HG02623 (cell line): ENCODE measurements at regions not wholly inside any gene's neighbourhood (a gene's known extent, or its start where the extent isn't known, plus 50 kb on each side); places are given as distances from the start of the nearest gene placed in this dataset.

Experiments used
- ATAC-seq: cut with Tn5 transposase; IDR thresholded peaks from one replicate; pipeline ENCODE4 v1.9.1; 2021; ENCODE audit warnings: moderate library complexity; ENCODE audit not compliant: unreplicated experiment

DNA sequence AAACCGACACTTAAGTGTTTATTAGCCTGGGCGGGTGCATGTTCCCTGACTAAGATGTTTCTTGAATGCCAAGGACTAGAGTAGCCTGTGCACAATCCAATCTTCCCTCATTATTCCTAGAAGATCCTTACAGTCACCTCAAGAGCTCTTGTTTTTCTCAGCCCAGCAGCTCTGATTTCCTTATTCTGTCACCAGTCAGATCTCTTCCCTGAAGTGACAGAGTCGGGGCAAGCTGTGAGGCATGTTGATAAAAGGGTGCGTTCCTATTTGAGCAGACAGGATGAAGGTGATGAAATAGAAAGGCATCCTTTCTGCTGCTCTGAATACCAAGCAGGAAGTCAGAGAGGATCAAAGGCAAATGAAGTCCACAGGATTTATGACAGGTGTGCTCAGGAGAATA, 125.6 kb upstream of the MCTP2 start:
- no peak for ATAC-seq

DNA sequence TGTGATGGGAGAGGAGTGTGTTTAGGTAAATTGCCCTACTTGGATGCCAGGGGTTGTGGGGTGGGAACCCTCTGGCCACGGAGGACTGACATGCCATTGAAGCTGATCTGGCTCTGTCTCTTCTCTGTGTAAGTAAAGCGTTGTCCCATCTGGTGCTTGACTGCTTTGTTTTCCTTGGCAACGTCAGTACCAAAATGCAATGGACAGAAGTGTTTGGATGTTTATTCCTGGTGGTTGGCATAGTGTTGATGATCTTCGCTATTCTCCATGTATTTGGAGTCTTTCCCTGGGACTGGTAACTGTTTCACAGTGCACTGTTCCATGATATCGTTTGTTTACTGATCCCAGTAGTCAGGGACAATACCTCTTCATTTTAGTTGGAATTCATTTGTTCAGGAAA, 130.5 kb upstream of the MCTP2 start:
- no peak for ATAC-seq

- ATAC-seq = no peak
Measured at GRCh38 chr15:94099574-94099960, 131.8 kb upstream of the MCTP2 start.

DNA sequence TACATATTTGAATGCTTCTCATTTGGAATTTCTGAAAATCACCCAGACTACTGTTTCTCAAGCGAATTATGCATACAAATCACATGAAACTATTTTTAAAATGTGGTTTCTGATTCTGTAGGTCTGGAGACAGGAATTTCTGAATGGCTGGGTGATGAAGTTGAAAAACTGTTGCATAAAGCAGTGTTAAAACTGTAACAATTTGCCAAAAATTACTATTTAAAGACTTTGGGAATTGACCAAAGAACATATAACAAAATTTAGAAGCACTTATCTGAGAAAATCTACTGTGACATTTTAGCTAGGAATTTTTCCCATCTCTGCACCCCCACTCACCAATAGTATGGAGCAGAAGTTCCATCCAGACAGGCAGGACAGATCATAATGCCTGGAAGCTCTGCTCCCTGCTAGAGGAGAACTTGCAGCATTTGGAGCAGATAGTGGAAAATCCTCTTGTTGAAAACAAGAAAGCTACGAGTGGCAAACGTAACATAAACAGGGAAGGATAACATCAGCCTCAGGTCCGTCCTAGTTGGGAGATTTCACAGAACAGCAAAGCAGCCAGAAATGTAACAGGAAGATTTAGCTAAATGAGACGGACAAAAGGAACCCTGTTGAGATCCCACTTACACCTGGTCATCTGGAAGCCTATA, 132.3 kb upstream of the MCTP2 start:
- no peak for ATAC-seq

- ATAC-seq = no peak
Measured at GRCh38 chr15:94097552-94097951, 133.8 kb upstream of the MCTP2 start.

GRCh38 chr15:94094310-94094709, 137.1 kb upstream of the MCTP2 start:
- ATAC-seq = no peak

- ATAC-seq = no peak
Measured at GRCh38 chr15:94086341-94086740, 145.0 kb upstream of the MCTP2 start.

DNA sequence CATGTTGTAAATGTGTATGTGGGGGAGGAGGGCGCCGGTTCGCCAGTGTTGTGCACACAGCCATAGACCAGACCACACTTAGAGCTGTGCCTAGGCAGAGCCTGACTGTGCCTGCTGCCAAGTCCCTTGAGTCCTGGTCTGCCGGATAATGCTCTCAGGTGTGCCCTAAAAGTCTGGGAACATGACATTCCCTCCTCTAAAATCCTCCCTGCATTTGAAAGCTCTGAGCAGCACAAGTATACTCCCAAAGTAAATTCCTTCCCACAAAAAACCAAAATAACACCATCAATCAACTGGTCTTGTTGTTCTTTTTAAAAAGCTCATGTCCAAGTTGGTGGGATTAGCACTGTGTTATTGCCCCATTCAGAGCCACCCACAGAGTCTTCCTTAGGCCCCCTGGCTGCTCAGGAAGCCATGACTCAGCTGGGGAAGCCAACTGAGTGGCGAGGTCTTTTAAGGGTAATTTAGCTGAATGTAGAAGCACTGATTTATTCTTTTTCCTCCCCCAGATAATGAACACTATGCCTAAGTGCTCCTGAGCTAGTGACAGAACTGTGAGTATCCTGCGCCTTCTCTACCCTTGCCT, 147.8 kb upstream of the MCTP2 start:
- ATAC-seq = no peak

DNA sequence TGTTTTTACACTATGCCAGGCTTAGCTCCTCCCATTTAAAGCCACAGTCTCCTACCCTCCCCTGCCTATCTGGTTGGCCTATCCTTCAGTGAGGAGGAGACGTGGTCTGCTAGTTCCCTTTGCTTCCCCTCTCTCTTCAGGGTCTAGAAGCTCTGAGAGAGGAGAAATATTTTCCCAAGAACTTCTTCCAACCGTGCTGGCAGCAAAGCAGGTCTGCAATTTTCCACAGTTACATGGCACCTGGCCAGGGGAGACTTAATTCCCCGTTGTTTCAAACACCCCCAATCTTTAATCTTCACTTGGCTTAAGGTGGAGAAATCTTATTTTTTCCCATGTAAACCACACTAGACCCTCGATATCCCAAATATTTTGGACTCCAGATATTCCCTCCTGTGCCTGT, 149.5 kb upstream of the MCTP2 start:
- ATAC-seq = no peak

GRCh38 chr15:94080989-94081605, 150.3 kb upstream of the MCTP2 start:
- ATAC-seq = no peak

GRCh38 chr15:94080416-94080815, 150.9 kb upstream of the MCTP2 start:
- no peak for ATAC-seq

GRCh38 chr15:94079968-94080367, 151.4 kb upstream of the MCTP2 start:
- no peak for ATAC-seq

- no peak for ATAC-seq
Measured at GRCh38 chr15:94079459-94079858, 151.9 kb upstream of the MCTP2 start.

DNA sequence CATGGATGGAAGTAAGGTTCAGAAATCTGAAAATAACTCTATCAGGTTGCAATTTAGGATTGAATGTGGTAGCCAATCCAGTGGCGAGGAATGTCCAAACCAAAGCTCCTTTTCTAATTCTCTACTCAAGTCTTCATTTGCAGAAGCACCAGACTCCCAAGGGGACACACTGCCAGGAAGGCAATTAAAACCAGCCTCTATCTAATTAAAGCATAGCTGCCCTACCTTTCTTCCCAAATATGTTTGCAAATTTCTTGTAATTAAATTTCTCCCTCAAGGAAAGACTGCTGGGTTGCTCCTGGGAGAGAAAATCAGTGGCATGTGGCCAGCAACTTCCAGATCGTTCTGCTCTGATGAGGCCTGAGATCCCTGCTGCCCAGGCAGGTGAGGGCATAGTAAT, 153.4 kb upstream of the MCTP2 start:
- ATAC-seq = no peak

- no peak for ATAC-seq
Measured at GRCh38 chr15:94075349-94075748, 156.0 kb upstream of the MCTP2 start.

DNA sequence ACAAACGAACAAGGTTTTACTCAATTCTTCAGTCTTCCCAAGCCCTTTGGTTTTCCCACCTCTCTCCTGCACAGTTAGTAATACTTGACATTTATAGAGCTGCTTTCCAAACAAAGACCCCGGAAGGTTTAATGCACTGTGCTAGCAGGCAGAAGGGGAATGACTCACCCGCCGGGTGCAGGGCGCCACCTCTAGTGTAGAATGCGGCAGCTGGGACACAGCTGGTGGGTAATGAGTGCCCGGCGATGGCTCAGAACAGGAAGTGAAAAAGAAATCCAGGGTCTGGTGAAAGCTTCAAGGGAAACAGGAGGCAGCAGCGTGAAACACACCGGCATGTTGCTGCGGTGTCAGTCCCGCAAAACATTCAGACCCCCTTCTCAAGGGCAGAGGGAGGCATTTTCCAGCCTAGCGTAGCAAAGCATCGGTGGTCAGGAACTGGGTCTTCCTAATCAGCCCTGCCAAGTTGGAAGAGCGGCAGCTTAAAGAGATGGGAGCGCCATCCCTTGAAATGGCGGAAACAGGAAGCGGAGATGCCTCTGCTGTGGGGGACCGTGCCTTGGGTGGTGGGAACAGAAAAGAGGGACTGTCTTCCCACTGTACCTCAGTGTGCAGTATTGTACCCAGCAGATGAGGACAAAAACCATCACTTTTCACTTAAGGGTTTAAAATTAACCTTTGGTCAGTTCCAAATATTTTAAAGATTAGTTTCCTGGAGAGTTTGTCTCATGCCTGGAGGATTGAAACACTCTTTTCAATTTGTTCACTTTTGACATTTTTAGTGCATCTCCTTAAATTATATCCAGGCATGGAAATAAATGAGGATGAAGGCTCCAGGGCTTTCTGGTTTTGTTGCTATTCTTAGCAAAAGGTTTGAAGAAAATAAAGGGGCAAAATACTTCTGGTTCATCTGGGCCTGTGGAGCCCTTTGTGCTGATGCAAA, 160.7 kb upstream of the MCTP2 start:
- ATAC-seq = no peak

GRCh38 chr15:94069844-94070243, 161.5 kb upstream of the MCTP2 start:
- ATAC-seq = no peak

- ATAC-seq = no peak
Measured at GRCh38 chr15:94066811-94067210, 164.6 kb upstream of the MCTP2 start.

GRCh38 chr15:94066046-94066445, 165.3 kb upstream of the MCTP2 start:
- ATAC-seq = no peak

DNA sequence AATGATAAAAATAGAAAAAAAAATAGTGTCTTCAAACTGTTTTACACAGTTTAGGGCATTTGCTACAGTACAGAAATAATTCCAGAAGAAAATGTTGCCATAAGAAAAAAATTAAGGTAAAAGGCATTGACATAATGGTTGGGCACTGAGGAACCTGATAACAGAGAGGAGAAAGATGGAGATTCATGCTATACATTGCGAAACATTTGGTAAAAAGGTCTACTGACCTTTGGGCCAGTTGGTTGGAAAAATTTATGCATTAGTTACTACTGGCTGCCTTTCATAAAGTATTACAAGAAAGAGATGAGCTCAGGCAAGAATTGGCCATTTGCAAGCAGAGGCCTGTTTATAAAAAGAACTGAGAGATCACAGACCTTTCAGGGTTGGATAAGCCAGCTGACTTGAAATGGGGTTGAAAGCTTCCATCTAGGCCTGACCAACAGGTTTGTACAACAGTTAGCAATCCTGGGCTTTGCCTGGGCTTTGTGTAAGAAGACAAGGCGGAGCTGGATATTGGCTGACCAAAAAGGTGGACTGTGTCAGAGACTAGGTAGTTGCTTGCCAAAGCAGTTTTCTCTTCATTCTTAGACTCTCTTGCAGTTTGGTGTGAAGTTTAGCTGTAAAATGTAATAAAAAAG, 166.6 kb upstream of the MCTP2 start:
- no peak for ATAC-seq

GRCh38 chr15:94061041-94061440, 170.3 kb upstream of the MCTP2 start:
- no peak for ATAC-seq
